Hindlimb muscle (tissue), 1 donor: ENCODE measurements at regions not wholly inside any gene's neighbourhood (a gene's known extent, or its start where the extent isn't known, plus 50 kb on each side); places are given as distances from the start of the nearest gene placed in this dataset.
"Not testable (repeated sequence)": the region's sequence is repeated elsewhere in the genome, so short reads cannot be mapped to it uniquely, and the experiment has no call there.

ENCODE experiments used
- DNase-seq: peaks from one replicate; pipeline ENCODE4 v3.0.0-alpha.2; 2013

DNA sequence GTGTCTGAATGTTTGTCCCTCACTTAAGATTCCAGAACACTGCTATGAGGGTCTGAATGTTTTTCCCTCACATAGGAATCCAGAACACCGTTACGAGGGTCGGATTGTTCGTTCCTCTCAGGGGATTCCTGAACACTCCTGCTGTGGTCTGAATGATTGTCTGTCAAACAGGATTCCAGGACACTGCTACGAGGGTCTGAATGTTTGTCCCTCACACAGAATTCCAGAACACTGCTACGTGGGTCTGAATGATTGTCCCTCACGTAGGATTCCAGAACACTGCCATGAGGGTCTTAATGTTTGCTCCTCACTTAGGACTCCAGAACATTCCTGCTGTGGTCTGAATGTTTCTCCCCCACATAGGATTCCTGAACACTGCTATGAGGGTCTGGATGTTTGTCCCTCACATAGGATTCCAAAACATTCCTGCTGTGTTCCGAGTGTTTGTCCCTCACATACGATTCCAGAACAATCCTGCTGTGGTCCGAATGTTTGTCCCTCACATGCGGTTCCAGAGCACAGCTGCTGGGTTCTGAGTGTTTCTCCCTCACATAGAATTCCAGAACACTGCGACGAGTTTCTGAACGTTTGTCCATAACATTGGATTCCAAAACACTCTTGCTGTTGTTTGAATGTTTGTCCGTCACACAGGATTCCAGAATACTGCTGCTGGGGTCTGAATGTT is 199.5 kb downstream of the FOXD4L6 start:
- DNase-seq: no peak

- no peak for DNase-seq
Observed at GRCh38 chr9:40927851-40928802, 200.4 kb downstream of the FOXD4L6 start.

DNA sequence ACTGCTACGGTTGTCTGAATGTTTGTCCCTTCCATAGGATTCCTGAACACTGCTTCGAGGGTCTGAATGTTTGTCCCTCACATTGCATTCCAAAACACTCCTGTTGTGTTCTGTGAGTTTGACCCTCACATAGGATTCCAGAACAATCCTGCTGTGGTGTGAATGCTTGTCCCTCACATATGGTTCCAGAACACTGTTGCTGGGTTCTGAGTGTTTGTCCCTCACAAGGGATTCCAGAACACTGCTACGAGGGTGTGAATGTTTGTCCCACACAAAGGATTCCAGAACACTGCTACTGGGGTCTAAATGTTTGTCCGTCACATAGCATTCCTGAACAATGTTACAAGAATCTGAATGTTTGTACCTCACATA is 201.2 kb downstream of the FOXD4L6 start:
- DNase-seq: no peak

- no peak for DNase-seq
Observed at GRCh38 chr9:40926404-40927259, 201.8 kb downstream of the FOXD4L6 start.

DNA sequence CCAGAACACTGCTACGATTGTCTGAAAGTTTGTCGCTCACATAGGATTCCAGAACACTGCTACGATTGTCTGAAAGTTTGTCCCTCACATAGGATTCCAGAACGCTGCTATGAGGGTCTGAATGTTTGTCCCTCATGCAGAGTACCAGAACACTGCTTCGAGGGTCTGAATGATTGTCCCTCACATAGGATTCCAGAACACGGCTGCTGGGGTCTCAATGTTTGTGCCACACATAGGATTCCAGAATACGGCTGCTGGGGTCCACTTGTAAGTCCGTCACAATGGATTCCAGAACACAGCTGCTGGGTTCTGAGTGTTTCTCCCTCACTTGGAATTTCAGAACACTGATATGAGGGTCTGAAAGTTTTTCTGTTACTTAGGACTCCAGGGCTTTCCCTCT is 203.3 kb downstream of the FOXD4L6 start:
- no peak for DNase-seq

GRCh38 chr9:40916399-40916783 is 212.1 kb downstream of the FOXD4L6 start:
- DNase-seq: not testable (repeated sequence)

GRCh38 chr9:40915660-40916398 is 212.7 kb downstream of the FOXD4L6 start:
- not testable (repeated sequence) for DNase-seq

DNA sequence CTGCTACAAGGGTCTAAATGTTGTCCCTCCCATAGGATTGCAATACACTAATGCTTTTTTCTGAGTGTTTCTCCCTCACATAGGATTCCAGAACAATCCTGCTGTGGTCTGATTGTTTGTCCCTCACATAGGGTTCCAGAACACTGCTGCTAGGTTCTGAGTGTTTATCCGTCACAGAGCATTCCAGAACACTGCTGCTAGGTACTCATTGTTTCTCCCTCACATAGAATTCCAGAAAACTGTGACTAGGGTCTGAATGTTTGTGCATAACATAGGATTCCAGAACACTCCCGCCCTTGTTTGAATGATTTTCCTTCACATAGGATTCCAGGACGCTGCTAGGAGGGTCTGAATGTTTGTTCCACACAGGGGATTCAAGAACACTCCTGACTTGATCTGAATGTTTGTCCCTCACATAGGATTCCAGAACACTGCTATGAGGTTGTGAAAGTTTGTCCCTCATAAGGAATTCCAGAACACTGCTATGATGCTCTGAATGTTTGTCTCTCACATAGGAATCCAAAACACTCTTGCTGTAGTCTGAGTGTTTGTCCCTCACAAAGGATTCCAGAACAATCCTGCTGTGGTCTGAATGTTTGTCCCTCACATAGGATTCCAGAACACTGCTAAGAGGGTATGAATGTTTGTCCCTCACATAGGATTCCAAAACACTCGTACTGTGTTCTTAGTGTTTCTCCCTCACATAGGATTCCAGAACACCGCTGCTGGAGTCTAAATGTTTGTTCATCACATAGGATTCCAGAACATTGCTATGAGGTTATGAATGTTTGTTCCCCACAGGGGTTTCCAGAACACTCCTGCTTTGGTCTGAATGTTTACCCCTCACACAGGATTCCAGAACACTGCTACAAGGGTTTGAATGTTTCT is 213.5 kb downstream of the FOXD4L6 start:
- no peak for DNase-seq

GRCh38 chr9:40913928-40914673 is 214.4 kb downstream of the FOXD4L6 start:
- DNase-seq: no peak

GRCh38 chr9:40913096-40913719 is 215.3 kb downstream of the FOXD4L6 start:
- DNase-seq: no peak

DNA sequence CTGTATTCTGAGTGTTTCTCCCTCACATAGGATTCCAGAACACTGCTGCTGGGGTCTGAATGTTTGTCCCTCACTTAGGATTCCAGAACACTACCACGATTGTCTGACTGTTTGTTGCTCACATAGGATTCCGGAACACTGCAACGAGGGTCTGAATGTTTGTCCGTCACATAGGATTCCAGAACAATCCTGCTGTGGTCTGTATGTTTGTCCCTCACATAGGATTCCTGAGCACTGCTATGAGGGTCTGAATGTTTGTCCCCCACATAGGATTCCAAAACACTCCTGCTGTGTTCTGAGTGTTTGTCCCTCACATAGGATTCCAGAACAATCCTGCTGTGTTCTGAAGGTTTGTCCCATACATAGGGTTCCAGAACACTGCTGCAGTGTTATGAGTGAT is 215.8 kb downstream of the FOXD4L6 start:
- DNase-seq: not testable (repeated sequence)

GRCh38 chr9:40911647-40912046 is 216.8 kb downstream of the FOXD4L6 start:
- DNase-seq: no peak

- not testable (repeated sequence) for DNase-seq
Observed at GRCh38 chr9:40910995-40911394, 217.5 kb downstream of the FOXD4L6 start.

- DNase-seq: no peak
Observed at GRCh38 chr9:40909821-40910220, 218.7 kb downstream of the FOXD4L6 start.

GRCh38 chr9:40909111-40909510 is 219.4 kb downstream of the FOXD4L6 start:
- DNase-seq: not testable (repeated sequence)

DNA sequence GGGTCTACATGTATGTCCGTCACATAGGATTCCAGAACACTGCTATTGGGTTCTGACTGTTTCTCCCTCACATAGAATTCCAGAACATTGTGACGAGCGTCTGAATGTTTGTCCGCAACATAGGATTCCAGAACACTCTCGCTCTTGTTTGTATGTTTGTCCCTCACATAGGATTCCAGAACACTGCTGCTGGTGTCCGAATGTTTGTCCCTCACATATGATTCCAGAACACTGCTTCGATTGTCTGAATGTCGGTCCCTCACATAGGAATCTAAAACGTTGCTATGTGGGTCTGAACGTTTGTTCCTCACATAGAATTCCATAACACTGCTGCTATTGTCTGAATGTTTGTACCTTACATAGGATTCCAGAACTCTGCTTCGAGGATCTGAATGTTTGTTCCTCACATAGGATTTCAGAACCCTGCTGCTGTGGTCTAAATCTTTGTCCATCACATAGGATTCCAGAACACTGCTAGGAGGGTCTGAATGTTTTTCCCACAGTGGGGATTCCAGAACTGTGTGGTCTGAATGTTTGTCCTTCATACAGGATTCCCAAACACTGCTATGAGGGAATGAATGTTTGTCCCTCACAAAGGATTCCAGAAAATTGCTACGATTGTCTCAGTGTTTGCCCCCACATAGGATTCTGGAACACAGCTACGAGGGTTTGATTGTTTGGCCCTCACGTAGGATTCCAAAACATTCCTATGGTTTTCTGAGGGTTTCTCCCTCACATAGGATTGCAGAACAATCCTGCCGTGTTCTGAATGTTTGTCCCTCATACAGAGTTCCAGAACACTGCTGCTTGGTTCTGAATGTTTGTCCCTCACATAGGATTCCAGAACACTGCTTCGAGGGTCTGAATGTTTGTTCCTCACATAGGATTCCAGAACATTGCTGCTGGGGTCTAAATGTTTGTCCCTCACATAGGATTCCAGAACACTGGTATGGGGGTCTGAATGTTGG is 220.5 kb downstream of the FOXD4L6 start:
- DNase-seq: no peak

DNA sequence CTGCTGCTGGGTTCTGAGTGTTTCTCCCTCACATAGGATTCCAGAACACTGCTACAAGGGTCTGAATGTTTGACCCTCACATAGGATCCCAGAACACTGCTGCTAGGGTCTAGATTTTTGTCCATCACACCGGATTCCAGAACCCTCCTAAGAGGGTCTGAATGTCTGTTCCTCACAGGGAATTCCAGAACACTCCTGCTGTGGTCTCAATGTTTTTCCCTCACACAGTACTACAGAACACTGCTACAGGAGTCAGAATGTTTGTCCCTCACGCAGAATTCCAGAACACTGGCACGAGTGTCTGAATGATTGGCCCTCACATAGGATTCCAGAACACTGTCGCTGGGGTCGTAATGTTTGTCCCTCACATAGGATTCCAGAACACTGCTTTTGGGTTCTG is 221.6 kb downstream of the FOXD4L6 start:
- not testable (repeated sequence) for DNase-seq

GRCh38 chr9:40892315-40892714 is 236.2 kb downstream of the FOXD4L6 start:
- DNase-seq: not testable (repeated sequence)

GRCh38 chr9:40885858-40886257 is 242.6 kb downstream of the FOXD4L6 start:
- not testable (repeated sequence) for DNase-seq
